COLO668 (cell line): ENCODE measurements at regions not wholly inside any gene's neighbourhood (a gene's known extent, or its start where the extent isn't known, plus 50 kb on each side); places are given as distances from the start of the nearest gene placed in this dataset.
A peak's percentile ranks its signal among the peaks of the same experiment; 100 is the strongest.

Experiments used
- DNase-seq: peaks from one replicate; lab custom pipeline; 2025; ENCODE audit not compliant: unreplicated experiment; lab: John Stamatoyannopoulos, UW

- peak; percentile 6 for DNase-seq
Measured at GRCh38 chr10:52644373-52645186, 128.0 kb downstream of the MBL2 start.

- DNase-seq = no peak
Measured at GRCh38 chr10:52645187-52645758, 127.3 kb downstream of the MBL2 start.

GRCh38 chr10:52649511-52649910 is 123.1 kb downstream of the MBL2 start:
- DNase-seq = no peak

- no peak for DNase-seq
Measured at GRCh38 chr10:52650873-52651272, 121.7 kb downstream of the MBL2 start.

GRCh38 chr10:52651293-52651692 is 121.3 kb downstream of the MBL2 start:
- no peak for DNase-seq

- no peak for DNase-seq
Measured at GRCh38 chr10:52652431-52653262, 119.9 kb downstream of the MBL2 start.

- no peak for DNase-seq
Measured at GRCh38 chr10:52653263-52653909, 119.2 kb downstream of the MBL2 start.

GRCh38 chr10:52654201-52654600 is 118.4 kb downstream of the MBL2 start:
- no peak for DNase-seq

GRCh38 chr10:52658112-52658511 is 114.5 kb downstream of the MBL2 start:
- no peak for DNase-seq

- no peak for DNase-seq
Measured at GRCh38 chr10:52659085-52659484, 113.5 kb downstream of the MBL2 start.

- DNase-seq = no peak
Measured at GRCh38 chr10:52662256-52662655, 110.3 kb downstream of the MBL2 start.

- no peak for DNase-seq
Measured at GRCh38 chr10:52663161-52663560, 109.4 kb downstream of the MBL2 start.

- no peak for DNase-seq
Measured at GRCh38 chr10:52664629-52665028, 108.0 kb downstream of the MBL2 start.

GRCh38 chr10:52665821-52666220 is 106.8 kb downstream of the MBL2 start:
- no peak for DNase-seq

GRCh38 chr10:52666931-52667330 is 105.7 kb downstream of the MBL2 start:
- no peak for DNase-seq

- no peak for DNase-seq
Measured at GRCh38 chr10:52668024-52668423, 104.6 kb downstream of the MBL2 start.

GRCh38 chr10:52672880-52673279 is 99.7 kb downstream of the MBL2 start:
- DNase-seq = no peak

GRCh38 chr10:52673468-52673867 is 99.1 kb downstream of the MBL2 start:
- DNase-seq = no peak

- DNase-seq = no peak
Measured at GRCh38 chr10:52674474-52674873, 98.1 kb downstream of the MBL2 start.

GRCh38 chr10:52677086-52677485 is 95.5 kb downstream of the MBL2 start:
- DNase-seq = no peak

- DNase-seq = no peak
Measured at GRCh38 chr10:52678611-52679010, 94.0 kb downstream of the MBL2 start.
